Calu3 (cell line): ENCODE measurements at regions not wholly inside any gene's neighbourhood (a gene's known extent, or its start where the extent isn't known, plus 50 kb on each side); places are given as distances from the start of the nearest gene placed in this dataset.

Experiments used
- BruUV-seq: library from RNA; stranded (reverse); fragments of 400-500 nt; replicated peaks from 2 replicates; lab custom pipeline; 2021; lab: Mats Ljungman, UMichigan
- CTCF ChIA-PET: fragments of 300-600 bp; sonication (Branson Sonifier 250); formaldehyde crosslinking; loops from one replicate; lab custom pipeline; 2022; ENCODE audit warnings: antibody characterized with exemption; lab: Charles Lee
- DNase-seq: peaks from one replicate; pipeline ENCODE4 v3.0.0; 2022
- H3K27ac Mint-ChIP-seq: one replicate; pipeline ENCODE4 v1.8.0; 2022; ENCODE audit warnings: mixed read lengths; ENCODE audit not compliant: unreplicated experiment
- H3K27me3 Mint-ChIP-seq: one replicate; pipeline ENCODE4 v1.8.0; 2022; ENCODE audit warnings: mixed read lengths; ENCODE audit not compliant: unreplicated experiment
- H3K36me3 Mint-ChIP-seq: one replicate; pipeline ENCODE4 v1.8.0; 2022; ENCODE audit warnings: mild to moderate bottlenecking, moderate library complexity, mixed read lengths; ENCODE audit not compliant: insufficient read depth, unreplicated experiment
- H3K4me1 Mint-ChIP-seq: one replicate; pipeline ENCODE4 v1.8.0; 2022; ENCODE audit warnings: mild to moderate bottlenecking, low read depth, mixed read lengths; ENCODE audit not compliant: unreplicated experiment
- H3K4me3 Mint-ChIP-seq: one replicate; pipeline ENCODE4 v1.8.0; 2022; ENCODE audit warnings: mild to moderate bottlenecking, low read depth, moderate library complexity, mixed read lengths; ENCODE audit not compliant: unreplicated experiment
- H3K9me3 Mint-ChIP-seq: one replicate; pipeline ENCODE4 v1.8.0; 2022; ENCODE audit warnings: low read depth, mixed read lengths; ENCODE audit not compliant: unreplicated experiment
- CTCF ChIP-seq: fragments of 200-600 bp; IDR thresholded peaks from one replicate; pipeline ENCODE4 v1.8.0; 2022; ENCODE audit warnings: antibody characterized with exemption; ENCODE audit not compliant: unreplicated experiment
- intact Hi-C: fragments of 100-400 bp; cut with micrococcal nuclease; formaldehyde crosslinking; loops from one replicate; pipeline ENCODE4 v1.10.0; 2022; ENCODE audit not compliant: unreplicated experiment

DNA sequence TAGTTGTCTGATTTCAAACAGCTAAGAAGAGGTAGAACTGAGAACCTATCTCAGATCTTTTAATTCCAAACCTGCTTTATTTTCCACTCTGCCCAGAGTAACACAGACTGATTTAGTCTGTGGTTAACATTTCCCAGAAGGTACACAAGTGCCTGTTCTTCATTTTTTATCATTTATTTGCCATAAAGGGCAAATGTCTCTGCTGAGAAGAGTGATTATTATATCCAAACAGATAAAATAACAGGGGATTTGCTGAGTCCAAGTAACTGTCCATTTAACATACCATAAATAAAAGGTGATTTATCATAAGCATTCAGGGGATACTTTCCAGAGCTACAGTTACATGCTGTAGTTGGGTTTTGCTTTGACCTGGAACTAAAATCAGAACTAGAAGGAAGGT, 617.7 kb downstream of the MBD2 start:
- H3K27ac Mint-ChIP-seq, result no peak overlapping the region
- H3K4me1 Mint-ChIP-seq, result no peaks in the 10 kb centered on the region
- CTCF ChIA-PET, result no interaction called here
- no peak overlapping the region for H3K4me3 Mint-ChIP-seq
- DNase-seq, result no peak
- no TSS peak for BruUV-seq
- H3K9me3 Mint-ChIP-seq, result no peaks in the 10 kb centered on the region
- no peak for TF ChIP-seq CTCF
- no peaks in the 10 kb centered on the region for H3K36me3 Mint-ChIP-seq
- intact Hi-C loops, result no loop called here
- H3K27me3 Mint-ChIP-seq, result no peaks in the 10 kb centered on the region

DNA sequence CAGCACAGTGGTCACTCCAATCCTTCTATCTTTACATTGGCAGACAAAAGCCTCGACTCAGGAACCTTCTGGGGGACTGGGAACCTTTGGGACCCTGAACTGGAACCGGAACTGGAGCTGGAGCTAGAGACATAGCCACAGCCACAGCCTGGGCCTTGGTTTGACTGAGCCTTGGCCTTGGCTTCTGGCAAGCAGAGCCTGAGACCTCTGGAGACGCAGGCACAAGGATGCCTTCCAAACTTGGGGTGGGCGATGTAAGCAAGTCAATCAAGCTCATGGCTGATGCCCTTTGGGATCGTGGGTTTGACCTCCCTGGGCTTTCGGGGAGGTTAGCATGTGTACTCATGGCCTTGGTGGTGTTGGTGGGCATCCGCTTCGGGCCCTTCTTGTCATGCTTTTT, 619.3 kb downstream of the MBD2 start:
- BruUV-seq, result no TSS peak
- Mint-ChIP-seq H3K4me3 (no peak overlapping the region), H3K27ac (no peak overlapping the region), H3K27me3 (no peaks in the 10 kb centered on the region), H3K4me1 (no peaks in the 10 kb centered on the region), H3K36me3 (no peaks in the 10 kb centered on the region), H3K9me3 (no peaks in the 10 kb centered on the region)
- TF ChIP-seq CTCF, result no peak
- DNase-seq, result no peak
- intact Hi-C loops, result no loop called here
- CTCF ChIA-PET, result no interaction called here

DNA sequence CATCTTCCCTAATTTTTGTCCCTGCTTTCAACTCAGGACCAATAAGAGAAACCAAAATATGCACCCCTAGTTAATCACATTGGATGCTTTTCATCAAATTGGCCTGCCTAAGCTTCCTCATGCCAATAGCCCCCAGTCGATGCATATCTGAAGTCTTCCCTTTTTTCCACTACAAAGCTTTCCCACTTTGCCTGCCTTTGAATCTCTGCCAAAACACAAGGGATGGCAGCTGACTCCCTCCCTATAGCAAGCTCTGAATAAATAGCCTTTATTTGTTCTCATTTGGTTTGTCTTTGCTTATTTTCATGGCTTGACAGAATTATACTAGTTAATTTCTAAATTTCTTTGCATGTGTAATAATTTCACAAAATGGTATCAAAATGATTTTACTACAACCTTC, 621.2 kb downstream of the MBD2 start:
- BruUV-seq, result no TSS peak
- DNase-seq, result no peak
- no peak overlapping the region for H3K4me3 Mint-ChIP-seq
- no peaks in the 10 kb centered on the region for H3K36me3 Mint-ChIP-seq
- no peaks in the 10 kb centered on the region for H3K9me3 Mint-ChIP-seq
- no peaks in the 10 kb centered on the region for H3K4me1 Mint-ChIP-seq
- H3K27ac Mint-ChIP-seq, result no peak overlapping the region
- CTCF ChIA-PET, result no interaction called here
- TF ChIP-seq CTCF, result no peak
- H3K27me3 Mint-ChIP-seq, result no peaks in the 10 kb centered on the region
- intact Hi-C loops, result no loop called here

GRCh38 chr18:53601344-53601743, 623.1 kb downstream of the MBD2 start:
- no TSS peak for BruUV-seq
- intact Hi-C loops, result no loop called here
- Mint-ChIP-seq H3K4me3 (no peak overlapping the region), H3K27ac (no peak overlapping the region), H3K4me1 (no peaks in the 10 kb centered on the region), H3K36me3 (no peaks in the 10 kb centered on the region), H3K9me3 (no peaks in the 10 kb centered on the region), H3K27me3 (no peaks in the 10 kb centered on the region)
- no peak for DNase-seq
- TF ChIP-seq CTCF, result no peak
- CTCF ChIA-PET, result no interaction called here

GRCh38 chr18:53586923-53587322, 637.5 kb downstream of the MBD2 start:
- H3K36me3 Mint-ChIP-seq, result no peaks in the 10 kb centered on the region
- CTCF ChIA-PET, result no interaction called here
- H3K4me3 Mint-ChIP-seq, result no peak overlapping the region
- peaks cover 10% of the 10 kb centered on the region for H3K9me3 Mint-ChIP-seq
- BruUV-seq, result no TSS peak
- intact Hi-C loops, result no loop called here
- DNase-seq, result no peak
- TF ChIP-seq CTCF, result no peak
- no peaks in the 10 kb centered on the region for H3K4me1 Mint-ChIP-seq
- no peak overlapping the region for H3K27ac Mint-ChIP-seq
- no peaks in the 10 kb centered on the region for H3K27me3 Mint-ChIP-seq
